HL-60/S4 treated with retinoic acid at 250 ng/mL for 4 days and 3 days (cell line): ENCODE measurements at regions not wholly inside any gene's neighbourhood (a gene's known extent, or its start where the extent isn't known, plus 50 kb on each side); places are given as distances from the start of the nearest gene placed in this dataset.
"Not testable (repeated sequence)": the region's sequence is repeated elsewhere in the genome, so short reads cannot be mapped to it uniquely, and the experiment has no call there.

ENCODE experiments used
- in situ Hi-C: fragments of 300-500 bp; cut with MboI; formaldehyde crosslinking; loops from 2 replicates; pipeline ENCODE4 v1.7.0; 2022; ENCODE audit warnings: low sequenced_read_pairs

DNA sequence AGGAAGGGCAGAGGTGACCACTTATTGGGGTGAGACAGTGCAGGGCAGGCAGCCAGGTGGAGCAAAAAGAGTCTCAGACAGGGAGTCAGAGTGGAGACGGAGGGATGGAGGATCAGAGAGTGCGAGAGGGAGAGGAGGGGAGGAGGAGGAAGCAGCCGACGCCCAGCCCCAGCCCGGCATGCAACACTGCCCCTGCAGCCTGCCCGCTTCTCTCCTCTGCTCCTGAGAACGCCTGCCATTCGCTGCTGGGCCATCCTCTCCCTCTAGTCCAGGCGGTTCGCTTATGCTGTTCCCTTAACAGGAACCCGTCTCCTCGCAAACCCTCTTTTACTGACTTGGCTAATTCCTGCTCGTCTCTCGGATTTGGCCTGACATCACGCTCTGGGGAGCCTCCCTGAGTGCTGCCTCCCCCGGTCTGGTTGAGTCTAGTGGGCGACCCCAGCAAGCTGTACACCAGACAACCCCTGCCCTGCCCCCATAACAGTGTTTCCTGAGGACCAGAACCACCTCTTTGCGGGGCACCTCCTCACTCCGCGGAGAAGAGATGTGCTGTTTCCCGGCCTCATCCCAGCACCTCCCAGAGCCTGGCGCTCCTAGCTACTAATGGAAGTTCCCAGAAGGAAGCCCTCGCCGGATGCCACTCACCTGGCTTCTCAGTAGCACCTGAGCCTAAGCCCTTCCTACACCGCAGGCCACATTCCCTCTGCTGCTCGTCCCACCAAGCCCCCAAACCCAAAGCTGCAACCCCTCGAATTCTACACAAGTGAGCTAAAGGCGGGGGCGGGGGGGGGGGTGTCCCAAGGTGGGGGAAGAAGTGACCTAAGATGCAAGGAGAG, 61.2 kb upstream of the CCL1 start:
- in situ Hi-C loops, result no loop called here

DNA sequence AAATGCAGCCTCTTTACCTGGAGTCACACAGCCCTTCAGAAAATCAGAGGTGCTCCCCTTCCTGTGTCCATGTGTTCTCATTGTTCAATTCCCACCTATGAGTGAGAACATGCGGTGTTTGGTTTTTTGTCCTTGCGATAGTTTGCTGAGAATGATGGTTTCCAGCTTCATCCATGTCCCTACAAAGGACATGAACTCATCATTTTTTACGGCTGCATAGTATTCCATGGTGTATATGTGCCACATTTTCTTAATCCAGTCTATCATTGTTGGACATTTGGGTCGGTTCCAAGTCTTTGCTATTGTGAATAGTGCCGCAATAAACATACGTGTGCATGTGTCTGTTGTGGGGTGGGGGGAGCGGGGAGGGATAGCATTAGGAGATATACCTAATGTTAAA, 60.3 kb upstream of the CCL1 start:
- in situ Hi-C loops, result not testable (repeated sequence)

DNA sequence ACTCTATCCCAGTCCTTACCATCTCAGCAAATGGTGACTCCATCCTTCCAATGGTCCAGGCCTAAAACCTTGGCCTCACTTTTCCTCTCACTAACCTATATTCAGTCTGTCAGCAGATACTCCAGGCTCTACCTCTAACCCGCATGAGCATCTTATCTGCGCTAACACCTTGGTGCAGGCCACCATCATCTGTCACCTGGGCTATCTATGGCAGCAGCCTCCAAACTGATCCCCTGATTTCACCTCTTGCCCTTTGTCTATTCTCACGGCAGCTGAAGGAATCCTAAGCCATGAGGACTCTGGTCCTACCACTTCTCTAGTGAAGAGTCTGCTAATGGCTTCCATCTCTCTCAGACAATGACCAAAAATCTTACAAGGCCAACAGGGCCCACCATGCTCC, 57.9 kb upstream of the CCL1 start:
- in situ Hi-C loops, result no loop called here

DNA sequence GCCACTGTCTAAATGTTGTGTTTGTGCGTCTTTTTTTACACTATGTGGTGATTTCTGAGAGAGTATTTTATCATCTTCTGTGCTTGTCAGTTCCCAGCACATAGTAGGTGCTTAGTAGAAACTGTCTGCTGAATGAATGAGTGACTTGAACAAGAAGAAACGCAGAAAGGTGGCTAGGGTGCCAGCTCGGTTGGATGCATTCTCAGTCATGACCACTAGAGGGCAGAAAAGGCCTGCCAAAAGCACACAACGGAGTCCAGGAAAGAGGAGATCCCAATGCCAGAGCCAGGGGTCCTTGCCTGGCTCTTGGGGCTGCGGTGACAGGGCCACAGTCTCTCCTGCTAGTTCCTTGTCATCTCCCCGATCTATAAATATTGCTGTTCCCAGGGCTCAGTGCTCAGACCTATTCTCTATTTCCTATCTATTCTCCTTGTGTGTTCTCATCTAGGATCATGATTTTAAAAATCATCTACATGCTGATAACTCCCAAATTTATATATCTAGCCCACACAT, 57.3 kb upstream of the CCL1 start:
- in situ Hi-C loops, result no loop called here

DNA sequence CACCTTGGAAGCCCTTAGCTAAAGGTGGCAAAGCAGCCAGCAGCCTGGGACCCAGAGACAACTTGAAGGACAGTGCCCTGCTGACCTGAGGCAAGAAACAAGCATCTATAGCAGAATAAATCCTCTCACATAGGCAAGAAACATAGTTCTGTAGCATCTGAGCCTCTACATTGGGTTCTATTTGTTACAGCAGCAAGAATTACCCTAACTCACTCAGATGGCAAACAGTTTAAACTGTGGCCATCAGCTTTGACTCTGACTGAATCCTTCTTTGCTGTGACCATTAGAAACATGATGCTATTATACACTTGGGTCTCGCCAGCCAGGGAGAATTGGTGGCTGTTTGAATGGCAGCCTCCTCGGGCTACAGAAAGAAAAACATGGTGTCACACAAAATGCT, 53.1 kb upstream of the CCL1 start:
- in situ Hi-C loops, result no loop called here

DNA sequence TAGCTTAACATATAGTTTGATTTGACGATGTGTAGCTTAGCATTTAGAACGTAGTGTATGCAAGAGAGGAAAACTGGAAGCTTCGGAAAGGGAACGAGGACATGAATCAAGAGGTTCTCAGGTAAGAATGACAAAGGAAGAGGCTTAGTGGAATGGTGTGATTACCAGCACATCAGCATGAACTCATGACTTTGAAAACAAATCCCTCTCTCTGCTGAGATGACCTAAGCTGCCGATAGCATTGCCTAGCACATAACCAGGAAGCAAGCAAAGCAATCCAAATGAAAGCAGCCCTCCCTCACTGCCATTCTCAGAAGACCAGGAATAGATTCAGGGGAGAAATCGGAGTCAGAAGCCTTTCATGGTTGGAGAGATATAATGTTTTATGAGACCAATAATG, 51.3 kb upstream of the CCL1 start:
- in situ Hi-C loops, result no loop called here

DNA sequence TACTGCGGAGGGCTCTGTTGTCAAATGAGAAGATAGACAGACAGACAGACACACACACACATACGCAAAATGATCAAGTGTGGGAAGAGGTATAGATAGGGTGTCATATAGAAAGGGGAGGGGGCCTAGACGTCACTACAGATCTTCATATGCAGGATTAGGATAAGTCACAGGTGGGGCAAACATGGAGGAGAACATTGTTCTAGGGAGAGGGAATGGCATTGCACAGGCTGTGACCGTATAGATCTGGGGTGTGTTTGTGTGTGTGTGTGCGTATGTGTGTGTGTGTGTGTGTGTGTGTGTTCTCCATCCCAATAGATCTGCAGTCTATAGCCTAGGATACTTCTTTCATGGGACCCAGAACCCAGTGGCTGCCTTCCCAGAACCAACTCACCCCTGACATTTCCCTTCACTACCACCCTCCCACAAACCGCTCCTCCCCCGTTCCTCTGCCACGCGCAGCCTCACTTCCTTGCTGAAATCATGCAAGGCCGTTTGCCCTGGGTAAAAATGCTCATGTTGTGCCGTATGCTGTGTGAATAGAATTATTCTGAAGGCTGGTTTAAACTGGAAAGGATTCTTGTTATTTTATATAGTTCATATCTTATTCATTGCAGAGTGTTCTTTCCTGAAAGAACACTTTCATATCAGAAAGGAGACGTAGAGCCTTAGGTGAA, 50.5 kb upstream of the CCL1 start:
- in situ Hi-C loops, result no loop called here

DNA sequence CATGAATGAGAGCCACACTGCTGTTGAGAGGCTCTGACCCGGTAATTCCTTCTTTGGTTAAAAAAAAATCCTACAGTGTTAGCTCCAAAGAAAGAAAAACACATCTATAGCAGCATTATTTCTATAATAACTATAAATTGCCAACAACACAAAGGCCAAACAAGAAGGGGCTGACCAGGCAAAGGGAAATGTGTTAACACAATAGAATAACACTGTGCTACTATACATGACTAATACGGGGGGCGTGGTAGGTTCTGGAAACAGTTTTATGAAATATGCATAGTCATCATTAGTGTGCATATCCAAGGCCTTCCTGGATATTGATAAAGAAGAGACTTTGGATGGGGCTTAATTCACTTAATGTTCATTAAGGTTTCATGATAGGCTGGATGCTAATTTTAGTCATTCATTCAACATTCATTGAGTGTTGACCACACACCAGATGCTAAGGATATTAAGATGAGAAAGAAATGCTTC, 50.0 kb upstream of the CCL1 start:
- in situ Hi-C loops, result no loop called here
